Neuronal stem cell (in vitro differentiated cells): ENCODE measurements at regions not wholly inside any gene's neighbourhood (a gene's known extent, or its start where the extent isn't known, plus 50 kb on each side); places are given as distances from the start of the nearest gene placed in this dataset.

Source experiments
- DNase-seq: peaks from one replicate; pipeline ENCODE4 v3.0.0-alpha.2; 2013; ENCODE audit warnings: low spot score
- H2AFZ ChIP-seq: one replicate; pipeline ENCODE4 v1.6.1; 2013; ENCODE audit warnings: mild to moderate bottlenecking, low read length, inconsistent platforms
- H2AK5ac ChIP-seq: 2 replicates; pipeline ENCODE4 v1.6.1; 2013; ENCODE audit warnings: low read depth, mild to moderate bottlenecking, inconsistent platforms, low read length, moderate library complexity, mixed read lengths
- H2BK120ac ChIP-seq: 2 replicates; pipeline ENCODE4 v1.6.1; 2013; ENCODE audit warnings: low read depth, mild to moderate bottlenecking, inconsistent platforms, low read length, moderate library complexity, mixed read lengths
- H2BK12ac ChIP-seq: one replicate; pipeline ENCODE4 v1.6.1; 2013; ENCODE audit warnings: low read length, inconsistent platforms
- H2BK15ac ChIP-seq: 2 replicates; pipeline ENCODE4 v1.6.1; 2013; ENCODE audit warnings: mild to moderate bottlenecking, low read length, inconsistent platforms, mixed read lengths
- H2BK5ac ChIP-seq: one replicate; pipeline ENCODE4 v1.6.1; 2013; ENCODE audit warnings: inconsistent platforms, mild to moderate bottlenecking, low read length, moderate library complexity
- H3K14ac ChIP-seq: one replicate; pipeline ENCODE4 v1.6.1; 2013; ENCODE audit warnings: low read length, inconsistent platforms
- H3K18ac ChIP-seq: 2 replicates; pipeline ENCODE4 v1.6.1; 2013; ENCODE audit warnings: low read length, inconsistent platforms
- H3K23ac ChIP-seq: 2 replicates; pipeline ENCODE4 v1.6.1; 2013; ENCODE audit warnings: low read depth, mild to moderate bottlenecking, mixed read lengths, low read length, inconsistent platforms; ENCODE audit not compliant: poor library complexity
- H3K27ac ChIP-seq: replicated peaks from 3 replicates; pipeline ENCODE4 v1.5.1; 2013; ENCODE audit warnings: low read length, inconsistent platforms
- H3K27me3 ChIP-seq, 3 experiments: 2 replicates each; pipeline ENCODE4 v1.6.1; 2013; ENCODE audit warnings: low read length in 3 of 3, mild to moderate bottlenecking in 2 of 3, inconsistent platforms in 1 of 3, low read depth in 1 of 3, mixed read lengths in 1 of 3, moderate library complexity in 1 of 3; ENCODE audit not compliant: control insufficient read depth in 3 of 3, insufficient read depth in 3 of 3
- H3K36me3 ChIP-seq, 2 donors: replicated peaks in 1 of 2; 2 replicates each; pipeline ENCODE4 v1.6.1; 2013; ENCODE audit warnings: low read length in 2 of 2; ENCODE audit not compliant: control insufficient read depth in 2 of 2, insufficient read depth in 2 of 2
- H3K4ac ChIP-seq: 2 replicates; pipeline ENCODE4 v1.6.1; 2013; ENCODE audit warnings: inconsistent platforms, mild to moderate bottlenecking, low read length, moderate library complexity
- H3K4me1 ChIP-seq, 2 donors: 1 replicate in 1 of 2; 2 replicates in 1 of 2; pipeline ENCODE4 v1.6.1; 2013; ENCODE audit warnings: low read length in 2 of 2, low read depth in 1 of 2; ENCODE audit not compliant: control insufficient read depth in 2 of 2, insufficient read depth in 1 of 2
- H3K4me2 ChIP-seq: one replicate; pipeline ENCODE4 v1.6.1; 2013; ENCODE audit warnings: mild to moderate bottlenecking, low read length, inconsistent platforms; ENCODE audit not compliant: insufficient read depth, poor library complexity, severe bottlenecking
- H3K4me3 ChIP-seq, 2 donors: 2 replicates each; pipeline ENCODE4 v1.5.1; 2013; ENCODE audit warnings: low read length in 2 of 2, mild to moderate bottlenecking in 2 of 2, inconsistent platforms in 1 of 2, moderate library complexity in 1 of 2
- H3K79me1 ChIP-seq: one replicate; pipeline ENCODE4 v1.6.1; 2013; ENCODE audit warnings: low read depth, mild to moderate bottlenecking, inconsistent platforms, low read length, moderate library complexity
- H3K9ac ChIP-seq: one replicate; pipeline ENCODE4 v1.6.1; 2013; ENCODE audit warnings: mild to moderate bottlenecking, low read depth, low read length, inconsistent platforms; ENCODE audit not compliant: poor library complexity
- H3K9me3 ChIP-seq, 2 donors: replicated peaks in 1 of 2; 2 replicates each; pipeline versions ENCODE3 to v1.6.1; 2013; ENCODE audit warnings: low read length in 2 of 2, mild to moderate bottlenecking in 2 of 2, inconsistent platforms in 1 of 2, low read depth in 1 of 2, mixed read lengths in 1 of 2, moderate library complexity in 1 of 2; ENCODE audit not compliant: control insufficient read depth in 2 of 2, insufficient read depth in 1 of 2
- H4K8ac ChIP-seq: one replicate; pipeline ENCODE4 v1.6.1; 2013; ENCODE audit warnings: low read depth, mild to moderate bottlenecking, inconsistent platforms, low read length, moderate library complexity
- H4K91ac ChIP-seq: one replicate; pipeline ENCODE4 v1.6.1; 2013; ENCODE audit warnings: low read length, low read depth, mild to moderate bottlenecking, inconsistent platforms; ENCODE audit not compliant: poor library complexity
- whole genome bisulfite sequencing, 2 donors: extraction: QIAGEN DNeasy Blood & Tissue Kit; methylation state at CpG; one replicate each; pipeline ENCODE4 v1.1.7; 2013; ENCODE audit warnings: missing lambda C conversion rate in 2 of 2, mixed read lengths in 1 of 2; ENCODE audit not compliant: insufficient read length in 2 of 2, insufficient replicate concordance in 1 of 2; ENCODE audit errors: extremely low coverage in 2 of 2; 5-methylcytosine and 5-hydroxymethylcytosine counted together

- Histone ChIP-seq H2AFZ (no peak overlapping the region), H2BK12ac (no peak overlapping the region), H2BK15ac (no peak overlapping the region), H3K27ac (no peak overlapping the region), H4K91ac (no peak overlapping the region), H2BK120ac (no peak overlapping the region), H2AK5ac (no peak overlapping the region), H3K9me3 (no peaks in the 10 kb centered on the region), H3K23ac (no peak overlapping the region), H3K18ac (no peak overlapping the region), H3K4ac (no peak overlapping the region), H3K4me3 (no peak overlapping the region), H3K4me1 (no peaks in the 10 kb centered on the region), H3K14ac (no peak overlapping the region), H3K4me2 (no peak overlapping the region), H3K9ac (no peak overlapping the region), H4K8ac (no peak overlapping the region), H2BK5ac (no peak overlapping the region), H3K36me3 (no peaks in the 10 kb centered on the region), H3K27me3 (no peaks in the 10 kb centered on the region), H3K79me1 (no peaks in the 10 kb centered on the region)
- DNase-seq = no peak
- WGBS, 2 donors = no CpG with 5 or more reads among the region's 1 CpG
These were observed 1006.9 kb downstream of the PCDH7 start for GRCh38 chr4:31727030-31727429.

- Histone ChIP-seq H3K4ac (no peak overlapping the region), H3K4me1 (no peaks in the 10 kb centered on the region), H3K27ac (no peak overlapping the region), H2BK5ac (no peak overlapping the region), H3K9me3 (no peaks in the 10 kb centered on the region), H3K9ac (no peak overlapping the region), H3K27me3 (no peaks in the 10 kb centered on the region), H3K14ac (no peak overlapping the region), H2BK120ac (no peak overlapping the region), H3K4me3 (no peak overlapping the region), H2BK12ac (no peak overlapping the region), H3K36me3 (no peaks in the 10 kb centered on the region), H4K91ac (no peak overlapping the region), H2AFZ (no peak overlapping the region), H3K79me1 (no peaks in the 10 kb centered on the region), H3K18ac (no peak overlapping the region), H3K4me2 (no peak overlapping the region), H4K8ac (no peak overlapping the region), H3K23ac (no peak overlapping the region), H2AK5ac (no peak overlapping the region), H2BK15ac (no peak overlapping the region)
- DNase-seq = peak; percentile 8
- no CpG with 5 or more reads among the region's 3 CpGs for WGBS, 2 donors
These were observed 1014.8 kb downstream of the PCDH7 start for GRCh38 chr4:31735004-31735403.

DNA sequence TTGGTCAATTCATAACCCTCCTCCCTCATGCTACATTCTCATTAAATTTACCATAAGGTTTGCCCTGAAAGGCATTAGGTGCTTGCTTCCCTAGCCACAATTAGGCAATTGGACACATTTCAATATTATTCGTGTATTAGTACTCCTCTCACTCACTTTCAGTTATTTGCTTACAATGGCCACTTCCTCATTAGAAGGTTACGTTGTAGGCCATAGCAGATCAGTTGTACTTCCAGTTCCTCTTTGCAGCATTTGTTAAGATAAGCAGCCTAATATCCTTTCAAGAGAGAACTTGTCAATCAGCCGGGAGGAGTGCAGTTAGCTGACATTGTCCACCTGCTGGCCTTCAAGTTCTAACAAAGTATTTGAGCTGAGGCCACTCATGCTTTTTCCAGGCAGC is 1017.2 kb downstream of the PCDH7 start:
- no peak overlapping the region for H2BK120ac ChIP-seq
- no peak overlapping the region for H2BK12ac ChIP-seq
- H2BK5ac ChIP-seq = no peak overlapping the region
- peak overlapping the region; percentile 59 for H2AFZ ChIP-seq
- no peak overlapping the region for H3K27ac ChIP-seq
- DNase-seq = no peak
- no peak overlapping the region for H3K9ac ChIP-seq
- H3K18ac ChIP-seq = no peak overlapping the region
- no peaks in the 10 kb centered on the region for H3K79me1 ChIP-seq
- H4K8ac ChIP-seq = no peak overlapping the region
- H3K14ac ChIP-seq = no peak overlapping the region
- WGBS, 2 donors = no CpG with 5 or more reads among the region's 3 CpGs
- no peak overlapping the region for H3K4me3 ChIP-seq
- H3K4me1 ChIP-seq = no peaks in the 10 kb centered on the region
- no peak overlapping the region for H3K4ac ChIP-seq
- no peak overlapping the region for H3K4me2 ChIP-seq
- no peak overlapping the region for H2AK5ac ChIP-seq
- no peaks in the 10 kb centered on the region for H3K9me3 ChIP-seq
- no peak overlapping the region for H3K23ac ChIP-seq
- H3K36me3 ChIP-seq = no peaks in the 10 kb centered on the region
- no peaks in the 10 kb centered on the region for H3K27me3 ChIP-seq
- H2BK15ac ChIP-seq = no peak overlapping the region
- no peak overlapping the region for H4K91ac ChIP-seq

GRCh38 chr4:31741326-31741725 is 1021.2 kb downstream of the PCDH7 start:
- no peak overlapping the region for H3K9ac ChIP-seq
- no peak overlapping the region for H3K14ac ChIP-seq
- no peak for DNase-seq
- no peaks in the 10 kb centered on the region for H3K9me3 ChIP-seq
- H4K91ac ChIP-seq = no peak overlapping the region
- H3K23ac ChIP-seq = no peak overlapping the region
- no peak overlapping the region for H2BK12ac ChIP-seq
- no peak overlapping the region for H4K8ac ChIP-seq
- no peaks in the 10 kb centered on the region for H3K79me1 ChIP-seq
- no peak overlapping the region for H2BK120ac ChIP-seq
- H3K4me3 ChIP-seq = no peak overlapping the region
- H2BK5ac ChIP-seq = no peak overlapping the region
- no peaks in the 10 kb centered on the region for H3K4me1 ChIP-seq
- no peaks in the 10 kb centered on the region for H3K27me3 ChIP-seq
- H3K18ac ChIP-seq = no peak overlapping the region
- no peaks in the 10 kb centered on the region for H3K36me3 ChIP-seq
- H3K27ac ChIP-seq = no peak overlapping the region
- no peak overlapping the region for H2AK5ac ChIP-seq
- H3K4ac ChIP-seq = no peak overlapping the region
- no peak overlapping the region for H3K4me2 ChIP-seq
- no peak overlapping the region for H2BK15ac ChIP-seq
- no peak overlapping the region for H2AFZ ChIP-seq
